DMS53 (cell line): ENCODE measurements at regions not wholly inside any gene's neighbourhood (a gene's known extent, or its start where the extent isn't known, plus 50 kb on each side); places are given as distances from the start of the nearest gene placed in this dataset.

ENCODE experiments used
- DNase-seq: peaks from one replicate; lab custom pipeline; 2025; lab: John Stamatoyannopoulos, UW

DNA sequence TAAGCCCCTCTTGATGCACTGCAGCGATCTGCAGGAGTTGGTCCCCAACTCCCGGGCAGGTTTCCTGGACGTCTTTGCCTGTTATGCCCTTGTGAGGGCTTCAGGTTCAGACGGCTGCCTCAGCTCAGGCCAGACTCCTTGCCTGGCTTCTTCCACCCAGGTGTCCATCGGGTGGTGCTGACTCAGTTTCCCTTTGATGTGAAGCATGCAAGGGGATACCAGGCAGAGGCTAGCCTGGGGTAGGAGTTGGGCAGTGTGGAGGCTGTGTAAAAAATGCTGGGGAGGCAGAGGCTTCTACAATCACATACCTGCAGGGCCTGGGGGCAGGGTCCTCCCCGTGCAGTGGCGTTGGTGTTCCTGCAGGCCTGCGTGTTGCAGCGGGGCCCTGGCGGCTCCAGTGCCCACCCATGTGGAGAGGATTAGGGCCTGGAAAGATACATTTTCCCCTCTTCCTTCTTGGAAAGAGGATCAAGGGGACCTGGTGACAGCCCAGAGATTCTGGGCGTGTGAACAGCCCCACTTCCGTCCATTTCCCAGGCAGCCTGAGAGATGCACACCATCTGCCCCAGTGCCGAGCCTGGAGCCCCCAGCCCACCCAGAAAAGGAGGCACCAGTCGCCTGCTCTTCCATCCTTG lies 338.3 kb downstream of the DYSF start:
- DNase-seq = no peak

DNA sequence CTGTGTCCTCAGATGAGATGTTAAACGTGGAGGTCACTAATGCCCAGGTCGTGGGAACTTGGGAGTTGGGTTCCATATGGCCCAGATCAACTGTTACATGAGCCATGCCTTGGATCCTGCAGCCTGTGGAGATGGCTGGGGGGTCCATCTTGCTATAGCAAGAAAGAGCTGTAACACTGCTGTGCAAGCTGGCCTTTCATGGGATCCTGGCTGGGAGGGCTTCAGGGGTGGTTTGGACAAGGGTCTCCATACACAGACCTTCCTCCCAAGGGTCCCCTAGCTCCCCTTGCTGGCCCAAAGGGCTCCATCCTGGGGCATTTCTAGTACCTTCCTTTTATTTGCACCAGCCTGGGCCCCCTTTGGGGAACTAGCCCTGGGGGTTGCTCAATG lies 337.7 kb downstream of the DYSF start:
- DNase-seq = no peak

GRCh38 chr2:71790226-71791060 lies 337.1 kb downstream of the DYSF start:
- DNase-seq = peak; percentile 15

GRCh38 chr2:71789556-71790204 lies 336.3 kb downstream of the DYSF start:
- no peak for DNase-seq

GRCh38 chr2:71788601-71789240 lies 335.4 kb downstream of the DYSF start:
- DNase-seq = no peak

DNA sequence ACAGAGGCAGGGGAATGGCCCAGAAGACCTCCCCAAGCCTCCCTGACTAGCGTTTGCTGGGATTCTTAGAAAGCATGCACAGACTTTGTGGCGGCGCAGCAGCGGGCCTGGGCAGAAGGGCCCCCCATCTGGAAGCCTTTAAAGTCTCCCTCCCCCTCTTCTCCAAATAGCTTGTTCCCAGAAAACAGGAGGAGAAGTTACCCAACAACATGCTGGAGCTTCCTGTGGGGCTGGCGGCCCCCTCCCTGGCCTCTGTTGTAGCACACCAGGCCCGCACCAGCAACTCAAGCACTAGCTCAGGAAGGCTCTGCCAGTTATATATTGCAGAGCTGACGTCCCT lies 334.8 kb downstream of the DYSF start:
- DNase-seq = no peak

- no peak for DNase-seq
These were observed 334.3 kb downstream of the DYSF start for GRCh38 chr2:71787476-71788185.

DNA sequence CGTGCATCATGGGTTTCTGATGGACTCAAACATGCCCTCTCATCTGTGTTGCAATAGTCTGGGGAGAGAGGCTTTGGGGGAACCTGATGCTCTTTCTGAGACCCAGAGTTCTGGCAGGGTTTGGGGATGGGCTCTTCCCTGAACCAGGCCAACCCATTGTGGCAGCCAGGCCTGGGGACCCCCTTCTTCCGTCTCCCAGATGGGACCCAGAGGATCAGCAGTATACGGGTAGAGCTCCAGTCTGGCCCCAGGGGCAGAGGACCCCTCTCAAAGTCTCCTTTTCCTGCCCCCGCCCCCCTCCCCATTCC lies 333.7 kb downstream of the DYSF start:
- DNase-seq = no peak

DNA sequence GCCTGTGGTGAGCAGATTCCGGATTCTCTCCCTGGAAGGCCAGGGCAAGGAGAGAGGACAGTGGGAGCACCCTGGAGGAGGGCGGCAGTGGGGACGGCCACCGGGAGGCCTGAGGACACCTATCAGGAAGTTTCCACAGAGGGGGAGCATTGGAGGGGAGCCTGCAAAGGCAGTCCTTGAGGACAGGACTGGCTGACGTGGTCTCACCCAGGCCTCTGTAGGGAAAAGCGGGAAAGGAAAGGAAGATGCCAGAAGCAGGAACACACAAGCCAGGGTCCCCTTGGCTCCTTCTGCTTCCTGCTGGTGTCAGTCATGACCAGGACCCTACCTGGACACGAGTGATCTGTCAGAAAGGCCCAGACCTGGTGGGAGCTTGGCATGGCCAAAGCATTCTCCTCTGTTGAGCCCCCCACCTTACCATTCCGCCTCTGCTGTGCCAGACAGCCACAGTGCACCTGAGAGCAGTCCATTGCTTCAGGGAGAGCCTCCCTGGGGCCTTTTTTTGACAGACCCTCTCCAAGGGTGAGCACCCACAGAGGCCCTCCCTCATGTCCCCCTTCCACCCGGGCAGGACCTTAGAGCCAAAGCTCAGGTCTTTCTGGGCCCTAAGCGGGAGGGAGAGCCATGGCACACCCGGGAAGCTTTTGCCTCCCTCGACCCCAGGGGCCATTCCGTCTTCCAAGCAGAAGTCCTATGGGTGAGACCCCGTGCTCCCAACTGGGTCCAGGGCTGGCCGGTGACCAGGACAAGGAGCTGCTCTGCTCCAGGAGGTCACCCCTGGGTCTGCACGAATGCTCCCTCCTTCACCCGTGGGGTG lies 333.1 kb downstream of the DYSF start:
- DNase-seq = no peak

DNA sequence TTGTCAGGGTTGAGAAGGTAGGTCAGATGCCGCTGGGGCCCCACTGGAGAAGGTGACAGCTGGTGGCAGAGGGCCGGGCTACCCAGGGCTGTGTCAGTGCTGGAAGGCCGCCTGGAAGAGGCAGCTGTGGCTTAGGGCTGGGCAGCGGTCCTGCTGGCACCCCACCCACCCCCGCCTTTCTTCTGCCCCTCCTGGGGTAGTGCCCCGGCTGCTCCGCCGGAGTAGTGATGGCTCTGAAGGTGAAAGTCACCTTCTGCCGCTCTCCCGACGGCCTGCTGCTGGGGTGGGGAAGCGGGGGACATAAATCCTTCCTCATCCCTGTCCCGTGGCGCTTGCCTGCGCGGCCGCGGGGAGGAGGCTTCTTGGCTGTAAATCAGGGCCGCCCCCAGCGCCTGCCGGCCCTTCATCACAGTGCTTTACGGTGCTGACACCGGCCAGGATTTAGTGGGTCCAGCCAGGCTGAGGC lies 332.2 kb downstream of the DYSF start:
- DNase-seq = no peak

- DNase-seq = no peak
These were observed 331.6 kb downstream of the DYSF start for GRCh38 chr2:71784734-71785511.

DNA sequence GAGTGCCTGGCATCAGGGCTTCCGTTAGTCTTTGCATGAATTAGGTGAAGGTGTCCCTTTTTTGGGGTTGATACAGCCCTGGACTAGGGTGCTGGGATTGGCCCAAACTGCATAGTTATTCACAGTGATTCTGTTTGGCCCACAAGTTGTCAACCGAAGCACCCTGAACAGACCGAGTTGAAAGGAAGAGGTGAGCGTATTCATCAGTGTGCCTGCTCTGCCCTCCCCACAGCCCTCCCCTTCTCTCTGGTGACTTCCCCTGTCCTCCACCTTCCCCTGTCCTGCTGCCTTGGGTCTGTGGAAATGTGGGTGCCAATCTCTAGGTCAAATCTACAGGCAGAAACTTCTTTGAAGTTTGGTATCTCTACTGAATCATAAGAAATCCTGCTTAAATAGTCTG lies 330.5 kb downstream of the DYSF start:
- no peak for DNase-seq

DNA sequence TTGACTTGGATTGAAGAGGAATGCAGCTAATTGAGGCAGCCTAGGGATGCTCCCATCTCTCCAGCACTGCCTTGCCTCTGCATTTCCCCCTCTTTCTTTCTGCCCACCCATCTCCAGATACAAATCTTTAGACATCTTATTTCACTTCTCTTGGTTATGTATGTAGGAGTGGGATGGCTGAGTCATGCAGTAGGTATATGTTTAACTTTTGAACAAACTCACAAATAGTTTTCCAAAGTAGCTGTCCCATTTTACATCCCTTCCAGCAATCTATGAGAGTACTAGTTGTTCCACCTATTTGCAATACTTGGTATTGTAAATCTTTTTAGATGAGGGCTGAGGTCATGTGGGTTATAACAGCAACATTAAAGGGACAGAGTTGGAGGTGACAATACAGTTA lies 329.9 kb downstream of the DYSF start:
- DNase-seq = no peak

- no peak for DNase-seq
These were observed 329.0 kb downstream of the DYSF start for GRCh38 chr2:71782323-71782722.

GRCh38 chr2:71781695-71782228 lies 328.4 kb downstream of the DYSF start:
- DNase-seq = no peak

- no peak for DNase-seq
These were observed 326.8 kb downstream of the DYSF start for GRCh38 chr2:71780162-71780561.

- DNase-seq = no peak
These were observed 326.4 kb downstream of the DYSF start for GRCh38 chr2:71779774-71780105.

GRCh38 chr2:71778936-71779773 lies 325.8 kb downstream of the DYSF start:
- no peak for DNase-seq

GRCh38 chr2:71778514-71778913 lies 325.2 kb downstream of the DYSF start:
- no peak for DNase-seq

GRCh38 chr2:71777946-71778345 lies 324.6 kb downstream of the DYSF start:
- DNase-seq = no peak
